NCI-H774 (cell line): ENCODE measurements at regions not wholly inside any gene's neighbourhood (a gene's known extent, or its start where the extent isn't known, plus 50 kb on each side); places are given as distances from the start of the nearest gene placed in this dataset.
"Not testable (repeated sequence)": the region's sequence is repeated elsewhere in the genome, so short reads cannot be mapped to it uniquely, and the experiment has no call there.

Experiments used
- DNase-seq: peaks from one replicate; lab custom pipeline; 2025; lab: John Stamatoyannopoulos, UW

GRCh38 chr6:128738112-128738511 lies 144.8 kb upstream of the LAMA2 start:
- DNase-seq, result no peak

- DNase-seq, result no peak
Measured at GRCh38 chr6:128736780-128737179, 146.2 kb upstream of the LAMA2 start.

GRCh38 chr6:128731249-128732165 lies 151.4 kb upstream of the LAMA2 start:
- peak; percentile 36 for DNase-seq

- DNase-seq, result no peak
Measured at GRCh38 chr6:128727500-128727899, 155.4 kb upstream of the LAMA2 start.

- DNase-seq, result peak; percentile 1
Measured at GRCh38 chr6:128725271-128726233, 157.4 kb upstream of the LAMA2 start.

- DNase-seq, result no peak
Measured at GRCh38 chr6:128724738-128725137, 158.2 kb upstream of the LAMA2 start.

GRCh38 chr6:128723667-128724066 lies 159.3 kb upstream of the LAMA2 start:
- no peak for DNase-seq

GRCh38 chr6:128720891-128721290 lies 162.0 kb upstream of the LAMA2 start:
- no peak for DNase-seq

- no peak for DNase-seq
Measured at GRCh38 chr6:128719786-128720185, 163.2 kb upstream of the LAMA2 start.

GRCh38 chr6:128713461-128713860 lies 169.5 kb upstream of the LAMA2 start:
- no peak for DNase-seq

GRCh38 chr6:128712898-128713297 lies 170.0 kb upstream of the LAMA2 start:
- DNase-seq, result no peak

GRCh38 chr6:128711149-128711548 lies 171.8 kb upstream of the LAMA2 start:
- no peak for DNase-seq

GRCh38 chr6:128710315-128710714 lies 172.6 kb upstream of the LAMA2 start:
- DNase-seq, result no peak

- no peak for DNase-seq
Measured at GRCh38 chr6:128704601-128705000, 178.3 kb upstream of the LAMA2 start.

GRCh38 chr6:128703794-128704193 lies 179.1 kb upstream of the LAMA2 start:
- not testable (repeated sequence) for DNase-seq

- no peak for DNase-seq
Measured at GRCh38 chr6:128696691-128697689, 176.6 kb upstream of the PTPRK start.

- no peak for DNase-seq
Measured at GRCh38 chr6:128694303-128695009, 174.1 kb upstream of the PTPRK start.

GRCh38 chr6:128690063-128690462 lies 169.7 kb upstream of the PTPRK start:
- no peak for DNase-seq

GRCh38 chr6:128686084-128686483 lies 165.7 kb upstream of the PTPRK start:
- no peak for DNase-seq

- DNase-seq, result no peak
Measured at GRCh38 chr6:128676456-128676855, 156.1 kb upstream of the PTPRK start.

- DNase-seq, result no peak
Measured at GRCh38 chr6:128672023-128672422, 151.6 kb upstream of the PTPRK start.
